GM20000 (cell line): ENCODE measurements at regions not wholly inside any gene's neighbourhood (a gene's known extent, or its start where the extent isn't known, plus 50 kb on each side); places are given as distances from the start of the nearest gene placed in this dataset.

ENCODE experiments used
- DNase-seq: peaks from one replicate; pipeline ENCODE4 v3.0.0; 2012; ENCODE audit warnings: low spot score
- TF ChIP-seq, protein P1 (sequence below): IDR thresholded peaks from 2 replicates; pipeline ENCODE4 v1.5.1; 2012; ENCODE audit warnings: mild to moderate bottlenecking, control low read depth; ENCODE audit errors: extremely low read depth, missing control alignments

GRCh38 chr3:191076903-191077552 is 122.0 kb upstream of the OSTN start:
- DNase-seq, result no peak
- TF ChIP-seq, protein P1, sequence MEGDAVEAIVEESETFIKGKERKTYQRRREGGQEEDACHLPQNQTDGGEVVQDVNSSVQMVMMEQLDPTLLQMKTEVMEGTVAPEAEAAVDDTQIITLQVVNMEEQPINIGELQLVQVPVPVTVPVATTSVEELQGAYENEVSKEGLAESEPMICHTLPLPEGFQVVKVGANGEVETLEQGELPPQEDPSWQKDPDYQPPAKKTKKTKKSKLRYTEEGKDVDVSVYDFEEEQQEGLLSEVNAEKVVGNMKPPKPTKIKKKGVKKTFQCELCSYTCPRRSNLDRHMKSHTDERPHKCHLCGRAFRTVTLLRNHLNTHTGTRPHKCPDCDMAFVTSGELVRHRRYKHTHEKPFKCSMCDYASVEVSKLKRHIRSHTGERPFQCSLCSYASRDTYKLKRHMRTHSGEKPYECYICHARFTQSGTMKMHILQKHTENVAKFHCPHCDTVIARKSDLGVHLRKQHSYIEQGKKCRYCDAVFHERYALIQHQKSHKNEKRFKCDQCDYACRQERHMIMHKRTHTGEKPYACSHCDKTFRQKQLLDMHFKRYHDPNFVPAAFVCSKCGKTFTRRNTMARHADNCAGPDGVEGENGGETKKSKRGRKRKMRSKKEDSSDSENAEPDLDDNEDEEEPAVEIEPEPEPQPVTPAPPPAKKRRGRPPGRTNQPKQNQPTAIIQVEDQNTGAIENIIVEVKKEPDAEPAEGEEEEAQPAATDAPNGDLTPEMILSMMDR, result no peak

GRCh38 chr3:191074511-191074910 is 124.5 kb upstream of the OSTN start:
- TF ChIP-seq, protein P1, result no peak
- no peak for DNase-seq

DNA sequence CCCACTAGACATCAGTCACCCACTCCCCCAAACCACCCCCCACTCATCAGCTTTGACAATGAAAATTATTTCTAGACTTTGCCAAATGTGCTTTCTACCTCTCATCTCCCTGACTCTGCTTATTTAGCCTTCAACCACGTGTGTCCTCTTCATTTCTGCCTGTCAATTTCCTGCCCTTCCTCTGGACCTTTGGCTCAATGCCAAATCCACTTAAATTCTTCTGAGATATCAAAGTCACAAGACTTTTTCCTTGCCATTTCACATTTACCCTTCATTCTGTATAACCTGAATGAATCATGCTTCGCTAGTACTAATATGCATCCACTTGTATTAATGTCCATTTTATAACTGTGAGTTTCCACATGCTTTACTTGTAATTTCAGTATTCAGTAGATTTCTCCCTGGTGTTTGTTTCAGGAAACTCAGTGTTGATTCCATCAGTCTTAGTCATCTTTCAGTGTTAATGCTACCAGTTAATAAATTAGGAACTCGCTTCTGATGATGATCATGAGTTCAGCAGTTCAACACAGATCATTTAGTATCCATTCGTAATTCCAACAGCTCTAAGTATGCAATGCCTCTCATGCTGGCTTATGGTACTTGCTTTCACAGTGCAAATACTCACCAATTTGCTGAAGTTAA is 128.2 kb upstream of the OSTN start:
- TF ChIP-seq, protein P1, result no peak
- DNase-seq, result no peak

DNA sequence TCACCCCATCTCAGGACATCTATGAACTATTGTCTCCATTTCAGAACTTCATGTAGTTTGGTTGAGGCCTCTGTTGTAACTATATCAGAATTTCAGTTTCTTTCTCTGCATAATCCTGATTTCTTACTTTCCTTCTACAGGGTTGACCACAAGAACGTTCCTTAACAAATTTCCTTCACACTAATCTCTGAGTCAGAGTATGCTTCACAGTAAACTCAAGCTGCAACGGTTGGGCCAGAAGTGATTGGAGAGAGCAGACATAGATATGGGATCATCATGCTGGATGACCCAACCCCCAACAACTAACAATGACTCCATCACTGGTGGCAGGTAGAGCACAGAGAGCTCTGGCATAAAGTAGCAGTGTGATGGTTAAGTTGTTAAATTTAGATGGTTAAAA is 128.8 kb upstream of the OSTN start:
- TF ChIP-seq, protein P1, result no peak
- DNase-seq, result no peak

GRCh38 chr3:191068946-191069813 is 129.9 kb upstream of the OSTN start:
- TF ChIP-seq, protein P1, result no peak
- no peak for DNase-seq

GRCh38 chr3:191066669-191067068 is 132.4 kb upstream of the OSTN start:
- no peak for DNase-seq

More at GRCh38 chr3:191066669-191067068, 132.4 kb upstream of the OSTN start:
- TF ChIP-seq, protein P1, result no peak
